ENCODE measurements at regions not wholly inside any gene's neighbourhood (a gene's known extent, or its start where the extent isn't known, plus 50 kb on each side); places are given as distances from the start of the nearest gene placed in this dataset.
"Not testable (repeated sequence)": the region's sequence is repeated elsewhere in the genome, so short reads cannot be mapped to it uniquely, and the experiment has no call there.

DNA sequence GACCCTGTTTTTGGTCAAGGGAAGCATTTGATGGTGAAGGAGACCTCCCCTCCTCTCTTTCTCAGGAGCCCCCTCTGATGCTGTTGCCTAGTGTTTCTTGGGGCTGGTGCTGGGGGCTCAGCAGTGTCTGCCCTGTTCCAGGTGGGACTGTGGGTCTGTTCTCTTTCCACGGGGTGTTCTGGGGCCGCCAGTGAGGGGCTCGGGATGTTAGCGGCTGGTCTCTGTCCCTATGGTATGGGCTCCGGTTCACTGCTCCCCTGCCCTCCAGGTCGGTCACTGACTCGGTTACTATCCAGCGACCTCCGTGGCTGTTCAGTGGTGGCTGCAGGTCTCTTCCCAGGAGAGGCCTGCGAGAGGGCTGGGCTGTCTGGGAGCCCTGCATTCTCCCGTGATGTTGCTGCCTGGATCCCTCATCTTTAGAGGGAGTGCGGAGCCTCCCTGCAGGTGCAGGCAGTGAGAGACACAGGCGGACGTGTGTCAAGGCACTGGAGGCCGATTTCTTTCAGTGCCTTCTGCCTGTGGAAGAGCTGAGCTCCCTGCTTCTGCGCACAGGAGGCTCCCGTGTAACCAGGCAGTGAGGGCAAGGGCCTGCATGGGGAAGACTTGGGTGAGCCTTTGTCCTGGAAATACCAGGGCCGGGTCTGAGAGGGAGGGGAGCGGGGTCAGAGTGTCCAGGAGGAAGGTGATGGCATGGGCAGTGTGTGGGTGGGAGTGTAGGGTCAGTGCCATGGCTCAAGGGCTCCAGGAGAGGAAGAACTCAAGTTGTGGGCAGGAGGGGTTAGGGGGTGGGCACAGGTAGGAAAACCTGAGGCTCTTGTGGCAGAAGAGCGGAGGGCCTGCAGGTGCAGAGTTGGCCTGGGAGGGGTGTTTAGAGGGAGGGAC lies 362.6 kb downstream of the TMEM121 start:
- DNase-seq (ENCODE audit: low read depth in 2 of 2), result no peak

DNA sequence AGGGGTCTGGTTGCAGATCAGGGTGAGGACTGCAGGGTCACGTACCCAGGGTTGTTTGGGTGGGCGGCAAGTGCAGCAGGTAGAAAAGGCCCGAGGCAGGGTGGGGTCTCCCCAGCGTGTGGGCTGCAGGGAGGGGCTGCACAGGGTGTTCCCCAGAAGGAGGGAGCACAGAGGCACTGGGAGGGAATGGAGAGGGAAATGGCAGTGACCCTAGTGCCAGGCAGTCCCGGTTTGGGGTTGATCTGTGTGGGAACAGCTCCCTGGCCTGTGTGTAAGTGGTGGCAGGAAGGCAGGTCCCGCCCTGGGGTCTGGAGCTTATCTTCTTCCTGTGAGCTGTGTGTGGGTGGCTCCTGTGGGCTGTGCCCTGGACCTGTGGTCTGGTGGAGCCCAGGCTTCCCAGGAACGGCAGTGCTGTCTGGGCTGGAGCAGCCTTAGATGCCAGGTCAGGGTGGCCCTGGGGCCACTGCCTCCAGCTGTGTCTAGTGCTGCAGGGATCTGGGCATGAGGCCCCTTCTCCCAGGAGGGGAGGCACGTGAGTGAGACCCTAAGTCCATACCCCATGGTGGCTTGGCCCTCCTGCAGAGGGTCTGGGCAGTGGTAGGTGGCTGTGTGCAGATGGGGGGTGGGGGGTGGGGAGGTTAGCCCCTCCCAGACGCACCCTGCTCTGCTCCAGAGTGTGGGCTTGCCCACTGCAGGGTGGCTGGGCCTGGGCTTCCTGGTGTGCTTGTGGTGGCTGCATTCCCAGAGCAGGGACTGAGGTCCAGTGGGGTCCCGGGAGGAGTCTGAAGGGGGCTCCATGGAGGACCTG lies 363.5 kb downstream of the TMEM121 start:
- DNase-seq (ENCODE audit: low read depth in 2 of 2), result no peak

DNA sequence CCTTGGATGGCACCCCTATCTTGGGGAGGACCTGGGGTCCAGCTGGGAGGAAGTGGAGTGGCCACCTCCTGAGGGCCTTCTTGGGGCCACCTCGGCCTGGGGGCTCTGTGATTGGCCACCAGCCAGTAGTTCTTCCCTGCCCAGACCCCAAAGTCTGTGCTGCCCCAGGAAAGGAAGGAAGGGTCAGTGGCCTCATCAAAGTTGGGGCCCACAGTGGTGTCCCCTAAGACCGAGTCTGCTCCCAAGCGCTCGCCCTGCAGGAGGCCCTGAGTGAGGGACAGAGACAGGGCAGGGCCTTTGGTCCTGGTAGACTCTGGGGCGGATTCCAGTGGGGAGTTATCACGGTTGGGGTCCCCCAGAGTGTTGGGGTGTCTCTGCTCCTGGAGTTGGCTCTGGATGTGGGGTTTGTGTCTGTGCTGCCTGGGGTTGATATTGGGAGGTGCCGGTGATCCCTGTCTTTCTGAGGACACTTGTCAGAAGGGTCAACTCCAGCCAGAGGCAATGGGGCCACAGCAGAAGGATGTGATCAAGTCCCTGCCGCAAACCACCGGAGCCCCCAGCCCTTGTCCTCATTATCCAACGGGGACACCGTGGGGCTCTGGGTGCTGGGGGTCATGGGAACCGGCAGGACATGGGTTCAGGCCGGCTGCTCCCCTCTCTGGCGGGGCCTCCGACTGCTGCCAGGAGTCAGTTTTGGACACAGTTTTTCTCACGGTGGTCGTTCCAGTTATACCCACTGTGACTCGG lies 364.3 kb downstream of the TMEM121 start:
- no peak for DNase-seq (ENCODE audit: low read depth in 2 of 2)

GRCh38 chr14:105891221-105891602 lies 364.8 kb downstream of the TMEM121 start:
- no peak for DNase-seq (ENCODE audit: low read depth in 2 of 2)

- DNase-seq (ENCODE audit: low read depth in 2 of 2), result no peak
Measured at GRCh38 chr14:105891631-105892452, 365.5 kb downstream of the TMEM121 start.

- not testable (repeated sequence) for DNase-seq (ENCODE audit: low read depth in 2 of 2)
Measured at GRCh38 chr14:105892453-105893441, 366.4 kb downstream of the TMEM121 start.

DNA sequence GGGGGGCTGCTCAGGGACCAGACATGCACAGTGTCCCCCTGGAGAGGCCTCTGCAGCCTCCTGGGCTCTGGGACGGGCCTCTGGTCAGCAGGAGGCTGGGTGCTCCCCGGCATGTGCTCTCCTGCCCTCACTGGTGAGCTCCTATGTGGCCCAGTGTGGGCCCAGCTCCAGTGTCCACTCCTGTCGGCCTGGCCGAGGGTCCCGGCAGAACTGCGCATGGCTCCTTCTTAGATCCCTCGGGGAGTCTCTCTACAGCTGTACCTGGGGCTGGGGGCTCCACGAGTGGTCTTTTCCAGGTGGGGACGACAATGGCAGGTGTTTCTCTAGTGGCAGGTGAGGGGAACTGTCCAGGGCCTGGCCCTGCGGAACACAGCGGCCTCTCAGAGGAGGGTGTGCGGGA lies 367.3 kb downstream of the TMEM121 start:
- not testable (repeated sequence) for DNase-seq (ENCODE audit: low read depth in 2 of 2)

DNA sequence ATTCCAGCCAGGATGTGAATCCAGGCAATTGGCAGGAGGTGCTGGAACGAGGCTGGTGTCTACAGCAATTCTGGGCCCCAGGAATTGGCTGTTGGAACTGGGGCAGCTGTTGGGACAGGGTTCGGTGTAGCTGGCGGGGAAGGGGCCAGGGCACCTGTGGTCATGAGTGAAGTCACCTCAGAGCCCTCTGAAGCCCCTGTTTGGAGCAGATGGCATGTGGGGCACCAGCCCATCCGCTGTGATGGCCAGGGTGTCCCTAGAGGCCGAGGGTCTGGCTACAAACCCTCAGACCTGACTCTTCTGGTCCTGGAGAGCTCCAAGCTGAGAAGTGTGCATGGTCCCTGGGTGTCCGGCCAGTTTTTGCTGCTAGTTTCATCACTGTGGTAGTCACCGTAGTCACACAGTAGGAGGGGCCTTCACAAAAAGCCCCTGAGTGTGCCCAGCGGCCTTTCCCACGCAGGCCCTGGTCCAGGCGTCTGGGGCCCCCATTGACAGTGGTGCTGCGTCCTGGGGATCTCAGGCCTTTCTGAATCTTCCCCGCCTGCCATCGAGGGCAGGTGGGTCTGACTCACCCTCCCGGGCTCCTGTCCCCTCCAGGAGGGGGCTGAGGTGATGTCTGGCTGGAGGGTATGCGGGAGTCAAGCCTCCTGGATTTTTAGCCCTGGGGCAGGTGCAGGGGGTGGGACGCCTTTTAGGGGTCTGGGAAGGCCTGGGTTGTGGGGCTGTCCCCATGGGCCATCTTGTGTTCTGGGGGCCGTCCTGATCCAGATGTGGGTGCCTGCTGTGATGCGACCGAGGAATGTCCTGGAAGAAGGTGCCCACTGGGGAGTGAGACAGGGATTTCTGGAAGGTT lies 368.0 kb downstream of the TMEM121 start:
- DNase-seq (ENCODE audit: low read depth in 2 of 2), result no peak

- no peak for DNase-seq (ENCODE audit: low read depth in 2 of 2)
Measured at GRCh38 chr14:105894978-105895881, 368.8 kb downstream of the TMEM121 start.

GRCh38 chr14:105896206-105896605 lies 369.8 kb downstream of the TMEM121 start:
- not testable (repeated sequence) for DNase-seq (ENCODE audit: low read depth in 2 of 2)

DNA sequence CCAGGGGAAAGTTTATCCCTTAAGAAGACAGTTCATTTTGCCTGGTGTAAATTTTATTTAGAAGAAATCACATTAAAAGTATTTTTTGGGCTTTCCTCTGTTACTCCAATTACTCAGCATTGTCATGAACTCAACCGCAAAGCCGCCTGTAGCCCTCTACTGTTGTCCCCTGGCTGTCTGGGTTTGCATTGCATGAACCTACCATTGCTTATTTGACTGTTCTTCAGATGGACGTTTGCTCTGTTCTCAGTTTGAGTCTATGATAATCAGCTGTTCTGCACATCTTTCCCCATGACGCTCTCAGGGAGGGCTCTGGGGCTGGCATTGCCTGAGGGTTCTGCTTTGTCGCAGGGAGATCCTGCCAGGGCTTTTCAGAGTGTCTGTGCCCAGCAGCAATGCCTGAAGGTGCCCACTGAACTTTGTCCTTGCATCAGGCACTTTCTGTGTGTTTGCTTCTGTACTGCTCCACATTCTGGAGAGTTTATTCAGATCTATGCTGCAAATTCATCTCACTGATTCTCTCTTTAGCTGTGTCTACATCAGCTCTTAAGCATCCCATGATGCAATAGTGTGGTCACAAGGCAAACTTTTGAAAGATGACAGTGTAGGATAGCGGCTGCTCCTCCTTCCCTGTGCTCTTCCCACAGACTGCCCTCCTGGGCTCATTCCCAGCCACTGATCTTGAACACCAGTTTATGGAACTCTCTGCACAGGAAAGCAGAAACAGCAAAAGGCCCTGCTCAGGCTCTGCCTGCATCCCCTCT lies 370.8 kb downstream of the TMEM121 start:
- DNase-seq (ENCODE audit: low read depth in 2 of 2), result not testable (repeated sequence)

DNA sequence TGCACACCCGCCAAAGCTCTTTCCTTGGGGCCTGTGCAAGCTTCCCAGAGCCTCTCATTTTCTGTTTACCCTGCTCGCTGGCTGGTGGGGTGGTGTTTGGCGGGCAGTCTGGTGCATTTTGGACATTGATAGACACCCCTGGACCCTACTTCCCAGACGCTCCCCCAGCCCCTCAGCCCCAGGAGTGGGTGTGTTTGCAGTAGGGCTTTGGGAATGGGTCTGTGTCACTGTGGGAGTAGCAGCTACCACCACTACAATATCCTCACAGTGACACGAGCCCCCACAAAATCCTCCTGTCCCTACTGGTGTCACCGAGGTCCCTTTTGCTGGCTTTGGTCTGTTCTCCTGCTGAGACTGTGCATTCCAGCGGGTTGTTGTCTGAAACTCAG lies 371.3 kb downstream of the TMEM121 start:
- DNase-seq (ENCODE audit: low read depth in 2 of 2), result no peak

DNA sequence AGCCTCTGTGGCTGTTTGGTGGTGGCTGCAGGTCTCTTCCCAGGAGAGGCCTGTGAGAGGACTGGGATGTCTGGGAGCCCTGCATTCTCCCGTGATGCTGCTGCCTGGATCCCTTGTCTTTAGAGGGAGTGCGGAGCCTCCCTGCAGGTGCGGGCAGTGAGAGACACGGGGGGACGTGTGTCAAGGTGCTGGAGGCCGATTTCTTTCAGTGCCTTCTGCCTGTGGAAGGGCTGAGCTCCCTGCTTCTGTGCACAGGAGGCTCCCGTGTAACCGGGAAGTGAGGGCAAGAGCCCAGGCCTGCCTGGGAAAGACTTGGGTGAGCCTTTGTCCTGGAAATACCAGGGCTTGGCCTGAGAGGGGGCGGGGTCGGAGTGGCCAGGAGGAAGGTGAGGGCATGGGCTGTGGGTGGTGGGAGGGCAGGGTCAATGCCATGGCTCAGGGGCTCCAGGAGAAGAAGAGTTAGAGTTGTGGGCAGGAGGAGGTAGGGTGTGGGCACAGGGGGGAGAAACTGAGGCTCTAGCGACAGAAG lies 372.2 kb downstream of the TMEM121 start:
- no peak for DNase-seq (ENCODE audit: low read depth in 2 of 2)

GRCh38 chr14:105899071-105899641 lies 372.8 kb downstream of the TMEM121 start:
- DNase-seq (ENCODE audit: low read depth in 2 of 2), result no peak

- no peak for DNase-seq (ENCODE audit: low read depth in 2 of 2)
Measured at GRCh38 chr14:105899657-105900397, 373.4 kb downstream of the TMEM121 start.

Data from stimulated activated CD8-positive, alpha-beta memory T cell treated with anti-CD3 and anti-CD28 coated beads, Interleukin-7, amount 100 ng/mL, for 1 hour (primary cell).